OCI-LY1 (cell line): ENCODE measurements at regions not wholly inside any gene's neighbourhood (a gene's known extent, or its start where the extent isn't known, plus 50 kb on each side); places are given as distances from the start of the nearest gene placed in this dataset.

Experiments
- H2AFZ ChIP-seq: fragments of 200-600 bp; sonication (generic), shearing (Covaris generic); 2 replicates; pipeline ENCODE4 v1.6.0; 2014; ENCODE audit warnings: antibody characterized with exemption, mild to moderate bottlenecking, low read length
- H3F3A ChIP-seq: fragments of 200-600 bp; sonication (generic), shearing (Covaris generic); 2 replicates; pipeline ENCODE4 v1.6.0; 2014; ENCODE audit warnings: mild to moderate bottlenecking, antibody characterized with exemption, low read length, moderate library complexity; ENCODE audit not compliant: insufficient read depth
- H3K27ac ChIP-seq: fragments of 200-600 bp; sonication (generic); 2 replicates; pipeline ENCODE4 v1.5.1; 2014; ENCODE audit warnings: low read length, mixed run types, mild to moderate bottlenecking, low read depth; ENCODE audit not compliant: poor library complexity, severe bottlenecking
- H3K27me3 ChIP-seq: fragments of 200-600 bp; sonication (generic); 2 replicates; pipeline ENCODE4 v1.6.0; 2014; ENCODE audit warnings: antibody characterized with exemption, mild to moderate bottlenecking, low read length, moderate library complexity; ENCODE audit not compliant: insufficient read depth
- H3K36me3 ChIP-seq: fragments of 200-600 bp; sonication (generic); 2 replicates; pipeline ENCODE4 v1.6.1; 2014; ENCODE audit warnings: mild to moderate bottlenecking, antibody characterized with exemption, low read length, moderate library complexity, mixed read lengths; ENCODE audit not compliant: insufficient read depth
- H3K4me1 ChIP-seq: fragments of 200-600 bp; sonication (generic); 2 replicates; pipeline ENCODE4 v1.5.1; 2014; ENCODE audit warnings: mild to moderate bottlenecking, low read length, moderate library complexity; ENCODE audit not compliant: insufficient read depth, severe bottlenecking
- H3K4me2 ChIP-seq: fragments of 200-600 bp; sonication (generic), shearing (Covaris generic); 2 replicates; pipeline ENCODE4 v1.6.1; 2014; ENCODE audit warnings: low read length
- H3K4me3 ChIP-seq: fragments of 200-600 bp; sonication (generic); 2 replicates; pipeline ENCODE4 v1.5.1; 2014; ENCODE audit warnings: low read length, low read depth, mild to moderate bottlenecking, mixed read lengths; ENCODE audit not compliant: poor library complexity, severe bottlenecking
- H3K79me2 ChIP-seq: fragments of 200-600 bp; shearing (Covaris generic); 2 replicates; pipeline ENCODE4 v1.6.1; 2016; ENCODE audit warnings: mixed run types, low read length, mixed read lengths; ENCODE audit not compliant: insufficient read depth
- H3K9ac ChIP-seq: fragments of 200-600 bp; sonication (generic), shearing (Covaris generic); 2 replicates; pipeline ENCODE4 v1.6.1; 2014; ENCODE audit warnings: mild to moderate bottlenecking, low read length, mixed read lengths
- H3K9me2 ChIP-seq: fragments of 200-600 bp; sonication (generic), shearing (Covaris generic); 2 replicates; pipeline ENCODE4 v1.6.1; 2014; ENCODE audit warnings: low read depth, mild to moderate bottlenecking, low read length, mixed read lengths
- H3K9me3 ChIP-seq: fragments of 200-600 bp; shearing (Covaris generic); 2 replicates; pipeline ENCODE4 v1.6.1; 2014; ENCODE audit warnings: low read length, mixed read lengths
- H4K20me1 ChIP-seq: fragments of 200-600 bp; sonication (generic), shearing (Covaris generic); 2 replicates; pipeline ENCODE4 v1.6.0; 2016; ENCODE audit warnings: mild to moderate bottlenecking, low read length; ENCODE audit not compliant: insufficient read depth
- CTCF ChIP-seq: fragments of 200-600 bp; sonication (generic), shearing (Covaris generic); IDR thresholded peaks from 2 replicates; pipeline ENCODE4 v1.5.1; 2017; ENCODE audit warnings: mild to moderate bottlenecking, antibody characterized with exemption, low read length, moderate library complexity, mixed read lengths
- EZH2 ChIP-seq: fragments of 200-600 bp; sonication (generic), shearing (Covaris generic); IDR thresholded peaks from 2 replicates; pipeline ENCODE4 v1.8.0; 2017; ENCODE audit warnings: borderline replicate concordance, mixed run types, mild to moderate bottlenecking, antibody characterized with exemption, low read length, moderate library complexity, mixed read lengths

GRCh38 chr18:75546964-75547363 lies 119.5 kb upstream of the SMIM21 start:
- H4K20me1 ChIP-seq = no peaks in the 10 kb centered on the region
- H3K9me2 ChIP-seq = no peaks in the 10 kb centered on the region
- H3K9me3 ChIP-seq = no peaks in the 10 kb centered on the region
- H3K27ac ChIP-seq = no peak overlapping the region
- H3K9ac ChIP-seq = no peak overlapping the region
- no peak overlapping the region for H3K4me3 ChIP-seq
- H3K79me2 ChIP-seq = no peaks in the 10 kb centered on the region
- H2AFZ ChIP-seq = no peak overlapping the region
- no peaks in the 10 kb centered on the region for H3K36me3 ChIP-seq
- no peaks in the 10 kb centered on the region for H3F3A ChIP-seq
- H3K4me2 ChIP-seq = no peak overlapping the region
- no peaks in the 10 kb centered on the region for H3K4me1 ChIP-seq
- no peaks in the 10 kb centered on the region for H3K27me3 ChIP-seq
- TF ChIP-seq CTCF (peak; percentile 37; the same call in 1 of the 2 replicates), EZH2 (no peak)

- Histone ChIP-seq H3K27ac (no peak overlapping the region), H3K36me3 (no peaks in the 10 kb centered on the region), H3F3A (no peaks in the 10 kb centered on the region), H3K4me2 (no peak overlapping the region), H3K27me3 (no peaks in the 10 kb centered on the region), H2AFZ (no peak overlapping the region), H3K4me3 (no peak overlapping the region), H3K9me3 (no peaks in the 10 kb centered on the region), H4K20me1 (no peaks in the 10 kb centered on the region), H3K79me2 (no peaks in the 10 kb centered on the region), H3K4me1 (no peaks in the 10 kb centered on the region), H3K9me2 (no peaks in the 10 kb centered on the region), H3K9ac (no peak overlapping the region)
- TF ChIP-seq CTCF = no peak
- no peak for TF ChIP-seq EZH2
Observed at GRCh38 chr18:75545189-75545588, 117.7 kb upstream of the SMIM21 start.

- H3K4me3 ChIP-seq = no peak overlapping the region
Observed at GRCh38 chr18:75544496-75544895, 117.0 kb upstream of the SMIM21 start.

More at GRCh38 chr18:75544496-75544895, 117.0 kb upstream of the SMIM21 start:
- H2AFZ ChIP-seq = no peak overlapping the region
- no peaks in the 10 kb centered on the region for H3K9me3 ChIP-seq
- H3K9me2 ChIP-seq = no peaks in the 10 kb centered on the region
- H3K4me2 ChIP-seq = no peak overlapping the region
- H3K36me3 ChIP-seq = no peaks in the 10 kb centered on the region
- no peaks in the 10 kb centered on the region for H3K4me1 ChIP-seq
- no peak overlapping the region for H3K27ac ChIP-seq
- TF ChIP-seq CTCF (no peak), EZH2 (no peak)
- H4K20me1 ChIP-seq = no peaks in the 10 kb centered on the region
- no peaks in the 10 kb centered on the region for H3K79me2 ChIP-seq
- no peak overlapping the region for H3K9ac ChIP-seq
- H3K27me3 ChIP-seq = no peaks in the 10 kb centered on the region
- no peaks in the 10 kb centered on the region for H3F3A ChIP-seq
